HL-60/S4 (cell line): ENCODE measurements at regions not wholly inside any gene's neighbourhood (a gene's known extent, or its start where the extent isn't known, plus 50 kb on each side); places are given as distances from the start of the nearest gene placed in this dataset.

Experiments used
- in situ Hi-C: fragments of 300-500 bp; cut with MboI; formaldehyde crosslinking; loops from 2 replicates; pipeline ENCODE4 v1.14.3; 2022; ENCODE audit warnings: low sequenced_read_pairs

DNA sequence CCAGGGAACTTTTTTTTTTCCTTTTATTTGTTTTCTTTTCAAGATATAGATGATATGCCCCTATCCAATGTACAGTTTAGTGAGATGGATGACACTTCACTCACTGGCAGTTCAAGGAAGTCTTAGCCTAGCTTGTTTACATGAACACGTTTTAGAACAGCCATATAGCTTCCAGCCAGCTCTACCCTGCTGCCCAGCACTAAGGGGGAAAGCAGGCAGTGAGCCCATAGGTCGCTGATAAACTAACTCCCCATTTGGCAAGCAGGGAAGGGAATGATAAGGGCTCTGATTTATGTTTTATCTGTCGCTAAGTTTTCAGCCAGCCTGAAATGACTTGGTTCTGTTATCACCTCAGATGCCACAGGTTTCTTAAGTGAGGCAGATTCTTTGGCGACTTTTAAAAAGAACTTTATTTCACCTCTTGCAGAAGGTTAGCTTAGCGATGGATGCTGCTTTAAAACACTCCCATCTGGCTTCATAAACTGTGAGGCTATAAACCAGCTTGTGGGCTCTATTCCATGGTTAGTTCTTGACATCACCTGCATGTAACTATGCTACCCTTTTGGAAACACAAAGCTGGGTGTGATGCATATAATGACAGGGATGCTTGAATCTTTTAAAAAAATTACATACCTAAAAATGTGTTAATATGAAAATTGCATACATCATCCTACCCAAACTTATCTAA, 348.4 kb downstream of the FBXO8 start:
- in situ Hi-C loops: no loop called here

- in situ Hi-C loops: no loop called here
Observed at GRCh38 chr4:173934201-173934600, 349.3 kb downstream of the FBXO8 start.

DNA sequence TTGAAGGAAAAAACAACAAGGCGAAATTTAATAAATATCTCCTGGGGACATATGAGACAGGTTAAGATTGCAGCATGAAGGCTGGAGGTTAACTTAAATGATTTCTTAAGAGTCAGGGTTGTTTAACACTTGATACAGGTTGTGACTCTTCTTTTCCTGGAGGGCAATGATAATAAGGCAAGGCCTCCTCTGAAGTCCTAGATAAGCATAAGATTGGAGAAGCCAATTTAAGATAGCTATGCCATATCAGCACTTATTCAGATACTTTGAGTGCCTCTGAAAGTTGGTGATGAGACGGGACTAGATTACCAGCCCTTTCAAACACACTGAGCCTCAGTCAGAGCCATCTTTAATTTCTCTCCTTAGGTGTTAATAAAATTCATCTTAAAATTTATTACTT, 350.8 kb downstream of the FBXO8 start:
- in situ Hi-C loops: no loop called here

DNA sequence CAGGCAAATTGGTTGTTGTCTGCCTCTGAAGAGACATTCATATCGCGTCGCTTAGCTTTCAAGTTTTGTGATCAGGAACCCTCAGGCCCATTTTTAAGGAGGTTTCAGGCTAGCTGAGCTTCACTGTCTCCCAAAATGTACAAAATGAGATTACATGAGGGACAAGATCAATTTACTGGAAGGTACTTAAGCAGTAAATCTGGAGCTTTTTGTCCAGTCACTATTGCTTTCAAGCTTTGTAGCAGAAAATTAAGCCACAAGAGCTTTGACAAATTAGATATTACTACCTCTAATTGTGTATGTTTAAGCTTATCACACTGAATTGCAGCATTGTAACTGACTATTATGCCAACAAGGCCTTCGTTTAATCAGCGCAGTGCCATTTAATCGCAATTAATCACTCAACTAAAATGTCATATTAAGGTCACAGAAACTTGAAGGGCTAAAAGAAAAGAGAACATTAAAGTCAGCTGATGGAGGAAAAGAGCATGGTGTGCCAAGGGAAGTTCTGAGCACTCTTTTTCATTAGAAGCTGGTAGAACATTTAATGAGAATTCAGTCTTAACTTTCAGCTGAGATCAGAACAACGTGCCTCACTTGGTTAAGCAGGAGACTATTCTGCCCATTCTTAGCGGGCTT, 353.0 kb downstream of the FBXO8 start:
- in situ Hi-C loops: no loop called here

DNA sequence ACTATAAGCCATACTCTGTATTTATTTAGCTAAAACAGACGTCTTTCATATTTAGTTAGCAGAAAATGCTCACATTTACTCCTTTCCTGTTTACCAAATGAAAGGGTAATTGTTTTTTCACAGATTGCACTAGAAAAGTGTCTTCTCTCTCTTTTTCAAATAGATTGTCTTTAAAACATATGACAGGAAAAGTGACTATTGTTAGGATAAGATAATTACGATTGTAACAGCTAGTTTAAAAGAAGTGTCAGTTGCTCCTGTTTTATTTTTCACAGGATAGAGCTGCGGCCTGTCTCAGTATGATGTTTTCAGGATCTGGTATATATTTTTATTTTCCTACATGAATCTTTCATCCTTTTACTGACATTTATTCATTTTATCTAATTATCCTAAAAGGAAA, 353.5 kb downstream of the FBXO8 start:
- in situ Hi-C loops: no loop called here

DNA sequence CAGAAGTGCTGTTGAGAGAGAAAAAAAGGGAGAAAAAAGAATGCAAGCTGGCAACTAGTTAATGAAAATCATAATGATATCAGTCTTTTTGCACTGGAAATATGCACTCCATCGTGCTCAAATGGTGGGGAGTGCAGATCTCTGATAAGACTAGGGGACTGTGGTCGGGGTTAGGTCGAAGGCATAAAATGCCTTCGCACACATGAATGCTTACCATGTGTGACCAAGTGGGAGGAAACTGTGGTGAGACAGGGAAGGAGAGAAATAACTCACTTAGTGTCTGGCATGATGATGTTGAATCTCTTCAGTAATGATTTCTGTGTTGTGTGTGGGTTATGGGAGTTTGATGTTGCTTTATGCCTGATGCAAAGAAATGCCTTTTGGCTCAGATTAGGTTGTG, 358.9 kb downstream of the FBXO8 start:
- in situ Hi-C loops: no loop called here

GRCh38 chr4:173919861-173920260, 363.6 kb downstream of the FBXO8 start:
- in situ Hi-C loops: no loop called here

DNA sequence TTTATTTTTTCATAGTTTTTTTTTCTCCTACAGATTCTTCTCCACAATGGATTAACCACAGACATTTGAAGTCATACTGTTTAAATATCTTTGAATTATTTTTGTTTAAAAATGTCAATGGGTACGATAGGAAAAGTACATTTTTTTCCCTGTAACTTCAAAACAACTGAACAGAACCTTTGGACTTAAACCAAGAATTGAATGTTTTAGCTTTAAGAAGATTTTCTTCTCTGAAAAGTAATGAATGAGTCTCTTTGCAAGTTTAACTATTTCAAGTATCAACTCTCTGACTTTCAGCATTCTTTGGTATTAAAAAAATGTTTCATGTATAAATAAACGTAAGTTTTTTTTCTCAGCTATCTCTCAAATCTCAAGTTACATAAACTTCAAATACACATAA, 364.3 kb downstream of the FBXO8 start:
- in situ Hi-C loops: no loop called here

DNA sequence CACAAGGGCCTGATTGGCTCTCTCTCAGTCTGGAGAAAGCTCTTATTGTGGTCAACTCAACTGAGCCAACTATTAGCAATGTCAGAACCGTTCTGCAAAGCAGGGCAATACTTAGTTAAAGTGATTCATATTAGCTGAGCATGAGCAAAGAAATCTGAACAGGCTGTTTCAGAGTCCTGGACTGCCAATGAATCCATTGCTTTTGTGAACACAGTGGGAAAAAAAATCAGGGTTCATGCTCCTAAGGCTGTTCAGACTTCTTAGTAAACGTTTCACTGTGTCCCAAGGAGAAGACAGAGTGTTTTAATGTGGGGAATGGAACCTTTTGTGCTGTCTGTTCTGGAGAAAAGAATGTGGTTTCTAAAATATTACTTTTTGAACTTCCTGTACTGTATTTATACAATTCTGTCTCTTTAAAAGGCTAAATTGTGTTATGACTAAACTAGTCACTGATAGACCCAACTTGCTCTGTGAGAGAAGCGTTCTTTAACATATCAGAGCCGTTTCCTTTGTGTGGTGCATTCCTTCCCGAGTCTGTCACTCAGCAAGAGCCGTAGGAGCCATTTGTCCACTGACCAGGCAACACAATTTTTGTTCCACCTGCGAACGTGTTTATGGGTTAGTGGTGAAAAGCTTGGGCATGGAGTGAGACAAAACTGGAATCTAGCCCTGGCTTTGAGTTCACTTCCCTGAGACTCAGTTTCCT, 366.1 kb downstream of the FBXO8 start:
- in situ Hi-C loops: no loop called here

GRCh38 chr4:173913496-173913895, 370.0 kb downstream of the FBXO8 start:
- in situ Hi-C loops: no loop called here

GRCh38 chr4:173912384-173912783, 371.1 kb downstream of the FBXO8 start:
- in situ Hi-C loops: no loop called here

DNA sequence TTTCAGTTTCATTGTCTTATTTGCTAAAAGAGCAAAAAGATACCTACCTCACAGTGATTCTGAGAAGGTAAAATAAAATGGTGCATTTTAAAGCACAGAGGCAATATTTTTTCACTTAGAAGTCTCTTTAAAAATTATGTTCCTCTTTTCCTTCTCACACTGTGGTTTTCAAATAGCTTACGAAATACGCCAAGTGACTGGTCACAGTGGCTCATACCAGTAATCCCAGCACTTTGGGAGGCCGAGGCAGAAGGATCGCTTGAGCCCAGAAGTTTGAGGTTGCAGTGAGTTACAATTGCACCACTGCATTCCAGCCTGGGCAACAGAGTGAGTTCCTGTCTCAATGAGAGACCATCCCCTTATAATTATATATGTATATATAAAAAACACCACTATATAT, 372.6 kb downstream of the FBXO8 start:
- in situ Hi-C loops: no loop called here

DNA sequence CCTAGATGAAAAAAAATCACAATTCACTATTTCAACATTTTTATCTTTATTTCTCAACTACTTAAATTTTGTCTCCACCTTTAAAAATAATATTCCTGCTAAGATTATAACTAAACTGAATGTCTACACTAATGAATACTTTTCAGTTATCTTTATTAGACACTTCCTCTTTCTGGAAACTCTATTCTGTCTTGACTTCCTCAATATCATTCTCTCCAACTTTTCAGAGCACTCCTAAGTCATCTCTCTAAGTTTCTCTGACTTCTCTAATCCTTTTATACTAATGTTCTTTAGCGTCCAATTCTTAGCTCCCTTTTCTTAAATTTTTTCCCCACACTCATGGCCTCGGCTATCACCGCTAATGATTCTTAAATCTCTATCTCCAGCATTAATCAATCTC, 374.2 kb downstream of the FBXO8 start:
- in situ Hi-C loops: no loop called here

DNA sequence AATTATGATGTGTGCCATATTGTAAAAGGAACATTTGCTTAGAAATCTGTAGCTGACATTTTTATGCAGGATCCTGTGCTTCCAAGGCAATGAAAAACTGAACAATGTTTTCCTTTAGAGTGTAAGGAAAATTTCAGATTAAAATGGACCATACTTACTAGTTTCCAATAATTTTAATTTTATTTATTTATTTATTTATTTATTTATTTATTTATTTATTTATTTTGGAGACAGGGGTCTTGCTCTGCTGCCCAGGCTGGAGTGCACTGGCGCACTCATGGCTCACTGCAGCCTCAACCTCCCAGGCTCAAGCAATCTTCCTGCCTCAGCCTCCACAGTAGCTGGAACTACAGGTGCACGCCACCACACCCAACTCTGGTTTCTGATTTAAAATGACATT, 369.8 kb upstream of the HAND2 start:
- in situ Hi-C loops: no loop called here

- in situ Hi-C loops: no loop called here
Observed at GRCh38 chr4:173891072-173891471, 361.0 kb upstream of the HAND2 start.

GRCh38 chr4:173883821-173884220, 353.8 kb upstream of the HAND2 start:
- in situ Hi-C loops: no loop called here

DNA sequence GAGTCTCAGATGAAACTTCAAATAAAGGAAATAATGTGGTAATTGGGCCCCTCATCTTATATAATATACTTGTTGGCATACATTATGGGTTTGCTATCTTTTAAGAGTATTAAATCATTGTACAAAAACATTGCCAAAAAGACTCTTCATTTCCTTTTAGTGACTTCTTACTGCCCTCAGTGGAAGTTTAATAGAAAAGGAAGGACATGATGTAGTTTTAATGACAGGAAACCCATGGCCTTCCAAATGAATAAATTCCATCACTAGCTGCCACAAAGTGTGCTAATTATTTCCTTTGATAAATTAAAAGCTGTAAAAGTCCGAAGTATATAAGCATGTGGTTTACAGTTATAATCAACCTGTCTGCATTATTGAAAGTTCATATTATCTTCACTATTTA, 350.9 kb upstream of the HAND2 start:
- in situ Hi-C loops: no loop called here

DNA sequence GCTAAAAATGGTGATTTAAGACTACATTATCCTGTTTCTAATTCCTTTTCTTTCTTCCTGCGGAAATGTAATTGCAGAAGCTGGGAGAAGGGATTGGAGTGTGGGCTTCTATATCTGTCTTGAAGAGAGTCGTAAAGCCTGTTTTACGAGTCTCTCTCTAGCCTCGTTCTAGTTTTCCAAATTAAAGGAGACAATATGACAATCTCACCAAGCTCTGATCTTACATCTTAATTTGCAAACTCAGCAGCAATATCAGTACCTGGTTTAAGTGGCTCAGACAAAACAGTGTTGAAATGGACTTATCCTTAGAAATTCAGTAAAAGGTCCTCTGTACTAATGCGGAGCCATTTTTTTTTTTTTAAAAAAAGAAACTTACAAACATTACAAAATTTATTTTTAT, 349.5 kb upstream of the HAND2 start:
- in situ Hi-C loops: no loop called here

DNA sequence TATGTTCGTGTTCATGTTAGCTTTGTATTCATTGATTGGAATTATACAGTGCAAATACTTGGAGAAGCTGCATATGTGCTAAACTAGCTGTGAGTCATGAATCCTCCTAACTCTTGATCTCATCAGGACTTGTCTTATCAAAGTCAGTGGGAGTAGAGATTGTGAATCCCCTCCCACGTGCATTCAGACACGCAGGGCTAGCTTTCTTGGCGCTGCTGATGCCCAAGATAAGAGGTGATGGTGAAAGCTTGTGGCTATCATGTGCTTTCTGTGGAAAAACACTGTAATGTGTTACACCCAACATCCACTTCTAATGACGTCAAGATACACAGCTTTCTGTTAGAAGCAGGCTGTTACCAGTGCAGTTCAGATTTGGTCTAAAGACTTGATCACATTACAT, 348.7 kb upstream of the HAND2 start:
- in situ Hi-C loops: no loop called here

GRCh38 chr4:173871643-173872042, 341.6 kb upstream of the HAND2 start:
- in situ Hi-C loops: no loop called here

DNA sequence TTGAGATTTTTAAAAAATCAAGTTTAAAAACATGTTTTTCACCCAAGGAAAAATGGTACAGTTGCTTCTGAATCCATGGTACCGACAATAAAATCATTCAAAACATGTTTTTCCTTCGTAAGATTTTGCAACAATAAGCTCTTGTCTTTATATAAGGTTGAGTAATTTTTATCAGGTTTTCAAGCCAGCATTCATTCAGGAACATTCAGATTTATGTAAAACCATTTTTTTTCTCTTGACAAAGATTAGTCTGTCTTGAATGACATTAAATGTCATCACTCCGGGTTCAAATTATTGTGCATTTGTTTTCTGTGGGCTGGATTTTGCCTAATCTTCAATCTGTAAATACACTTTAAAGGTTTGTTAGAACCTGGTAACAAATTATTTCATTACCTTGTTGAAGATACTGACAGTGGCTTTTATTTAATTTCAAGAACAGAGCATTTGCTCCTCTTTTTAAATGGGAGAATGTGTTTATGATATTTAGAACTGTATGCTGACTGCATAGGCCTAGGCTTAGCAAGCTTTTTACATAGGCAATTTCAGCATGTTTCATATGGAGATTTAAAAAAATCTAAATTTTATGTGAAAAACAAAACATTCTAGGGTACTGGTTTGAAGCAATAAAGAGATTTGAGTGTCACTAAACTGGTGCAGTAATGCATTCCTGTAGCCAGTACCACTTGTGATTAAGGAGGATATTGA, 336.4 kb upstream of the HAND2 start:
- in situ Hi-C loops: no loop called here

- in situ Hi-C loops: no loop called here
Observed at GRCh38 chr4:173862754-173863153, 332.7 kb upstream of the HAND2 start.
